Neural cell (in vitro differentiated cells): ENCODE measurements at regions not wholly inside any gene's neighbourhood (a gene's known extent, or its start where the extent isn't known, plus 50 kb on each side); places are given as distances from the start of the nearest gene placed in this dataset.

ENCODE experiments used
- H2AFZ ChIP-seq: fragments of 200-600, 300-800 bp; sonication (generic), shearing (Covaris generic); 2 replicates; pipeline ENCODE4 v1.6.0; 2014; ENCODE audit warnings: low read depth, mild to moderate bottlenecking, antibody characterized with exemption, low read length, moderate library complexity
- H3F3A ChIP-seq: fragments of 200-600 bp; shearing (Covaris generic); 2 replicates; pipeline ENCODE4 v1.6.1; 2016; ENCODE audit warnings: mild to moderate bottlenecking, moderate library complexity, mixed read lengths, antibody characterized with exemption, low read length; ENCODE audit not compliant: insufficient read depth, poor library complexity, severe bottlenecking
- H3K27ac ChIP-seq: fragments of 200-600, 300-800 bp; sonication (generic), shearing (Covaris generic); 2 replicates; pipeline ENCODE4 v1.5.1; 2014; ENCODE audit warnings: mild to moderate bottlenecking, low read length, moderate library complexity
- H3K27me3 ChIP-seq: fragments of 300-800, 200-600 bp; sonication (generic), shearing (Covaris generic); 2 replicates; pipeline ENCODE4 v1.6.0; 2014; ENCODE audit warnings: mild to moderate bottlenecking, low read depth, low read length, moderate library complexity; ENCODE audit not compliant: insufficient read depth
- H3K36me3 ChIP-seq: fragments of 300-800, 200-600 bp; sonication (generic), shearing (Covaris generic); 2 replicates; pipeline ENCODE4 v1.5.1; 2014; ENCODE audit warnings: mild to moderate bottlenecking, antibody characterized with exemption, low read length, moderate library complexity; ENCODE audit not compliant: insufficient read depth
- H3K4me2 ChIP-seq: fragments of 300-800, 200-600 bp; sonication (generic), shearing (Covaris generic); 2 replicates; pipeline ENCODE4 v1.6.0; 2014; ENCODE audit warnings: mild to moderate bottlenecking, low read length
- H3K4me3 ChIP-seq: fragments of 300-800, 200-600 bp; sonication (generic), shearing (Covaris generic); 2 replicates; pipeline ENCODE4 v1.5.1; 2014; ENCODE audit warnings: mild to moderate bottlenecking, low read length, moderate library complexity
- H3K79me2 ChIP-seq: fragments of 200-600 bp; shearing (Covaris generic); replicated peaks from 2 replicates; pipeline ENCODE4 v1.6.0; 2014; ENCODE audit warnings: mild to moderate bottlenecking, low read length, moderate library complexity; ENCODE audit not compliant: insufficient read depth
- H3K9ac ChIP-seq: fragments of 300-800, 200-600 bp; sonication (generic), shearing (Covaris generic); 2 replicates; pipeline ENCODE4 v1.6.1; 2016; ENCODE audit warnings: mild to moderate bottlenecking, low read length, mixed read lengths
- H3K9me2 ChIP-seq: fragments of 200-600 bp; shearing (Covaris generic); 2 replicates; pipeline ENCODE4 v1.6.1; 2016; ENCODE audit warnings: mild to moderate bottlenecking, low read length, mixed read lengths; ENCODE audit not compliant: insufficient read depth
- H3K9me3 ChIP-seq: fragments of 200-600, 300-800 bp; sonication (generic), shearing (Covaris generic); 2 replicates; pipeline ENCODE4 v1.6.1; 2016; ENCODE audit warnings: mild to moderate bottlenecking, mixed run types, low read length, moderate library complexity, mixed read lengths
- H4K20me1 ChIP-seq: fragments of 200-600 bp; shearing (Covaris generic); 2 replicates; pipeline ENCODE4 v1.6.1; 2016; ENCODE audit warnings: mild to moderate bottlenecking, mixed run types; ENCODE audit not compliant: insufficient read depth
- EP300 ChIP-seq: fragments of 450-650 bp; conservative IDR thresholded peaks from 2 replicates; pipeline ENCODE4 v1.6.1; 2014; ENCODE audit warnings: antibody characterized with exemption, mild to moderate bottlenecking, moderate library complexity; ENCODE audit not compliant: poor library complexity, severe bottlenecking
- EZH2 ChIP-seq: fragments of 200-600, 300-800 bp; shearing (Covaris generic), sonication (generic); IDR thresholded peaks from 2 replicates; pipeline ENCODE4 v1.6.1; 2014; ENCODE audit warnings: antibody characterized with exemption, low read length, borderline replicate concordance, mild to moderate bottlenecking; ENCODE audit not compliant: insufficient read depth, poor library complexity, severe bottlenecking
- MXI1 ChIP-seq: fragments of 450-650 bp; conservative IDR thresholded peaks from 2 replicates; pipeline ENCODE4 v1.6.1; 2014; ENCODE audit warnings: antibody characterized with exemption, mild to moderate bottlenecking; ENCODE audit not compliant: poor library complexity, severe bottlenecking
- POLR2AphosphoS5 ChIP-seq: IDR thresholded peaks from 2 replicates; pipeline ENCODE4 v1.6.1; 2012
- RAD21 ChIP-seq: fragments of 450-650 bp; conservative IDR thresholded peaks from 2 replicates; pipeline ENCODE4 v1.6.1; 2014; ENCODE audit warnings: antibody characterized with exemption, mild to moderate bottlenecking, moderate library complexity
- SMC3 ChIP-seq: fragments of 450-650 bp; conservative IDR thresholded peaks from 2 replicates; pipeline ENCODE4 v1.6.1; 2014; ENCODE audit warnings: antibody characterized with exemption, mild to moderate bottlenecking, moderate library complexity; ENCODE audit not compliant: poor library complexity
- TAF1 ChIP-seq: IDR thresholded peaks from 2 replicates; pipeline ENCODE4 v1.6.1; 2012; ENCODE audit warnings: low read depth
- TF ChIP-seq, protein P1 (sequence below): IDR thresholded peaks from 2 replicates; pipeline ENCODE4 v1.6.1; 2012; ENCODE audit warnings: borderline replicate concordance
- TF ChIP-seq, protein P2 (sequence below): fragments of 450-650 bp; IDR thresholded peaks from 2 replicates; pipeline ENCODE4 v1.5.1; 2014; ENCODE audit warnings: antibody characterized with exemption, mild to moderate bottlenecking, moderate library complexity; ENCODE audit not compliant: poor library complexity, severe bottlenecking

DNA sequence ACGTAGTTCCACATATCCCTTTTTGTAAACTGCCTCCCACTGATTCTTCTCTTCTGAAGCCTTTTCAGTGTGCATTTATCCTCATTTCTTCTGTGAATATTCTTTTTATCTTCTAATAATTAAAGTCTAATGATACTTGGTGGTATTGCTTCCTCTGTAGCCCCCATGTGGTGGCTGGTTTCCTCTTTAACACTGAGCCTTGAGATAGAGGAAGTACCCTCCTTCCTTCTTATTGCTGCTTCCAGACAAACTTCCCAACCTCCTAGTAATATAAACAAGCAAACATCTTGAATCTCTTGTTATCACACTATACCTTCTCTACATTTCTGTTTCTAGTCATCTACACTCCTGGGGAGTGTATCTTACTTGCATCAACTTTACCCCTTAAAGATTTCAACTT is 310.5 kb upstream of the GIMD1 start:
- no peak overlapping the region for H3K27ac ChIP-seq
- H3K9me3 ChIP-seq, result no peaks in the 10 kb centered on the region
- H3K4me3 ChIP-seq, result no peak overlapping the region
- no peaks in the 10 kb centered on the region for H3K27me3 ChIP-seq
- H3K79me2 ChIP-seq, result no peaks in the 10 kb centered on the region
- no peaks in the 10 kb centered on the region for H4K20me1 ChIP-seq
- H3K9me2 ChIP-seq, result no peaks in the 10 kb centered on the region
- no peak overlapping the region for H2AFZ ChIP-seq
- no peaks in the 10 kb centered on the region for H3F3A ChIP-seq
- H3K9ac ChIP-seq, result no peak overlapping the region
- H3K36me3 ChIP-seq, result no peaks in the 10 kb centered on the region
- TF ChIP-seq, protein P1, sequence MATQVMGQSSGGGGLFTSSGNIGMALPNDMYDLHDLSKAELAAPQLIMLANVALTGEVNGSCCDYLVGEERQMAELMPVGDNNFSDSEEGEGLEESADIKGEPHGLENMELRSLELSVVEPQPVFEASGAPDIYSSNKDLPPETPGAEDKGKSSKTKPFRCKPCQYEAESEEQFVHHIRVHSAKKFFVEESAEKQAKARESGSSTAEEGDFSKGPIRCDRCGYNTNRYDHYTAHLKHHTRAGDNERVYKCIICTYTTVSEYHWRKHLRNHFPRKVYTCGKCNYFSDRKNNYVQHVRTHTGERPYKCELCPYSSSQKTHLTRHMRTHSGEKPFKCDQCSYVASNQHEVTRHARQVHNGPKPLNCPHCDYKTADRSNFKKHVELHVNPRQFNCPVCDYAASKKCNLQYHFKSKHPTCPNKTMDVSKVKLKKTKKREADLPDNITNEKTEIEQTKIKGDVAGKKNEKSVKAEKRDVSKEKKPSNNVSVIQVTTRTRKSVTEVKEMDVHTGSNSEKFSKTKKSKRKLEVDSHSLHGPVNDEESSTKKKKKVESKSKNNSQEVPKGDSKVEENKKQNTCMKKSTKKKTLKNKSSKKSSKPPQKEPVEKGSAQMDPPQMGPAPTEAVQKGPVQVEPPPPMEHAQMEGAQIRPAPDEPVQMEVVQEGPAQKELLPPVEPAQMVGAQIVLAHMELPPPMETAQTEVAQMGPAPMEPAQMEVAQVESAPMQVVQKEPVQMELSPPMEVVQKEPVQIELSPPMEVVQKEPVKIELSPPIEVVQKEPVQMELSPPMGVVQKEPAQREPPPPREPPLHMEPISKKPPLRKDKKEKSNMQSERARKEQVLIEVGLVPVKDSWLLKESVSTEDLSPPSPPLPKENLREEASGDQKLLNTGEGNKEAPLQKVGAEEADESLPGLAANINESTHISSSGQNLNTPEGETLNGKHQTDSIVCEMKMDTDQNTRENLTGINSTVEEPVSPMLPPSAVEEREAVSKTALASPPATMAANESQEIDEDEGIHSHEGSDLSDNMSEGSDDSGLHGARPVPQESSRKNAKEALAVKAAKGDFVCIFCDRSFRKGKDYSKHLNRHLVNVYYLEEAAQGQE, result no peak
- TF ChIP-seq POLR2AphosphoS5 (no peak), EZH2 (no peak), RAD21 (no peak), MXI1 (no peak), EP300 (no peak), TAF1 (no peak), SMC3 (no peak)
- TF ChIP-seq, protein P2, sequence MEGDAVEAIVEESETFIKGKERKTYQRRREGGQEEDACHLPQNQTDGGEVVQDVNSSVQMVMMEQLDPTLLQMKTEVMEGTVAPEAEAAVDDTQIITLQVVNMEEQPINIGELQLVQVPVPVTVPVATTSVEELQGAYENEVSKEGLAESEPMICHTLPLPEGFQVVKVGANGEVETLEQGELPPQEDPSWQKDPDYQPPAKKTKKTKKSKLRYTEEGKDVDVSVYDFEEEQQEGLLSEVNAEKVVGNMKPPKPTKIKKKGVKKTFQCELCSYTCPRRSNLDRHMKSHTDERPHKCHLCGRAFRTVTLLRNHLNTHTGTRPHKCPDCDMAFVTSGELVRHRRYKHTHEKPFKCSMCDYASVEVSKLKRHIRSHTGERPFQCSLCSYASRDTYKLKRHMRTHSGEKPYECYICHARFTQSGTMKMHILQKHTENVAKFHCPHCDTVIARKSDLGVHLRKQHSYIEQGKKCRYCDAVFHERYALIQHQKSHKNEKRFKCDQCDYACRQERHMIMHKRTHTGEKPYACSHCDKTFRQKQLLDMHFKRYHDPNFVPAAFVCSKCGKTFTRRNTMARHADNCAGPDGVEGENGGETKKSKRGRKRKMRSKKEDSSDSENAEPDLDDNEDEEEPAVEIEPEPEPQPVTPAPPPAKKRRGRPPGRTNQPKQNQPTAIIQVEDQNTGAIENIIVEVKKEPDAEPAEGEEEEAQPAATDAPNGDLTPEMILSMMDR, result no peak
- H3K4me2 ChIP-seq, result no peak overlapping the region

DNA sequence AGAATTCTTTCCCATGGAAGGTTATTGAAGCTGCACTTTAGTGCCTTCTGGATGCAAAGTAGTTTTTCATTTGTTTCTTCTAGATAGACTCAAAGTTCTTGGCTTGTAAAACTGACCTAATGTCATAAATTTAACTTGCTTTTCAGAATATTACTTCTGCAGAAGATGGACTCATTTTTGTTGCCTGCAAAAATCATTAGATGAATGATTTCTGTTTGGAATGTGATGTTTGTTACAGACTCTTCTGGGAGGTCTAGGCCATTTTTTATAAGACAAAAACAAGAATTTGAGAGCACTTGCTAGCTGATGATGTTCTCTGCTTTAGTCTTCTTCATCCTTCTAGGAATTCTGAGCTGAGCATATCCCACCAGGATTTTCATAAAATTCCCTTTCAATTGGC is 308.6 kb upstream of the GIMD1 start:
- no peaks in the 10 kb centered on the region for H4K20me1 ChIP-seq
- no peaks in the 10 kb centered on the region for H3K36me3 ChIP-seq
- H3F3A ChIP-seq, result no peaks in the 10 kb centered on the region
- TF ChIP-seq SMC3 (no peak), EP300 (no peak), EZH2 (no peak), POLR2AphosphoS5 (no peak), MXI1 (no peak), TAF1 (no peak), RAD21 (no peak)
- TF ChIP-seq, protein P2, result no peak
- TF ChIP-seq, protein P1, result no peak
- H3K27ac ChIP-seq, result no peak overlapping the region
- H3K79me2 ChIP-seq, result no peaks in the 10 kb centered on the region
- no peaks in the 10 kb centered on the region for H3K9me2 ChIP-seq
- H3K4me3 ChIP-seq, result no peak overlapping the region
- H3K9ac ChIP-seq, result no peak overlapping the region
- no peak overlapping the region for H3K4me2 ChIP-seq
- H2AFZ ChIP-seq, result no peak overlapping the region
- H3K9me3 ChIP-seq, result no peaks in the 10 kb centered on the region
- no peaks in the 10 kb centered on the region for H3K27me3 ChIP-seq
